ENCODE measurements at regions not wholly inside any gene's neighbourhood (a gene's known extent, or its start where the extent isn't known, plus 50 kb on each side); places are given as distances from the start of the nearest gene placed in this dataset.

DNA sequence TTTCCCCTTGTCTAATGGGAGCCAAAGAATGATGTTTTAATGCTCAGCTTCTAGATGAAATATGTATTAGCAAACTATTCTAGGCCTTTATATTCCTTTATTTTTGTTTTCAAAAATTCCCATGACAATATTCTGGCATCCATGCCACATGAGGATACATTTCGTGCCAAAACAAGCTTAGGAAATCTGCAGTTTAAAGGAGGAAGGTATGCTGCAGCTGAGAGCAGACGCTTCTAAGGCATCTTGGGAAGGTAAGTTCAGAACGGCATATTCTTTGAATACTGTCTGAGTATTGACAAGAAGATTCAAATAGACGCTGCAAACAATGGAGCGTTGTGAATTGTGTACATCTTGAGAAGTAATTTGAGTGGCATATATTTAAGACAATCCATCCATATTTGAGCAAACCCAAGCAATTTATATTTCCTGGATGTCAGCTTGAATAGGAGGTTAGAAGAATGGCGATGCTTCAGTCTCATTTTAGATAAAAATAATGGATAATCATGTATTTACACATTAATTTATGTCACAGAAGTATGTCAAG lies 158.6 kb downstream of the RAP2B start:
- Histone ChIP-seq H3K4me1 (peaks cover 4% of the 10 kb centered on the region), H3K27me3 (no peaks in the 10 kb centered on the region), H3K27ac (no peak overlapping the region), H3K9me3 (no peaks in the 10 kb centered on the region), H3K36me3 (no peaks in the 10 kb centered on the region), H3K4me3 (no peak overlapping the region)
- ATAC-seq (no peak), DNase-seq (no peak)
- intact Hi-C loops (cut with DNase I) = no loop called here
- TF ChIP-seq, protein P1, sequence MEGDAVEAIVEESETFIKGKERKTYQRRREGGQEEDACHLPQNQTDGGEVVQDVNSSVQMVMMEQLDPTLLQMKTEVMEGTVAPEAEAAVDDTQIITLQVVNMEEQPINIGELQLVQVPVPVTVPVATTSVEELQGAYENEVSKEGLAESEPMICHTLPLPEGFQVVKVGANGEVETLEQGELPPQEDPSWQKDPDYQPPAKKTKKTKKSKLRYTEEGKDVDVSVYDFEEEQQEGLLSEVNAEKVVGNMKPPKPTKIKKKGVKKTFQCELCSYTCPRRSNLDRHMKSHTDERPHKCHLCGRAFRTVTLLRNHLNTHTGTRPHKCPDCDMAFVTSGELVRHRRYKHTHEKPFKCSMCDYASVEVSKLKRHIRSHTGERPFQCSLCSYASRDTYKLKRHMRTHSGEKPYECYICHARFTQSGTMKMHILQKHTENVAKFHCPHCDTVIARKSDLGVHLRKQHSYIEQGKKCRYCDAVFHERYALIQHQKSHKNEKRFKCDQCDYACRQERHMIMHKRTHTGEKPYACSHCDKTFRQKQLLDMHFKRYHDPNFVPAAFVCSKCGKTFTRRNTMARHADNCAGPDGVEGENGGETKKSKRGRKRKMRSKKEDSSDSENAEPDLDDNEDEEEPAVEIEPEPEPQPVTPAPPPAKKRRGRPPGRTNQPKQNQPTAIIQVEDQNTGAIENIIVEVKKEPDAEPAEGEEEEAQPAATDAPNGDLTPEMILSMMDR (IDR thresholded peaks at IDR 0.05) = no peak

GRCh38 chr3:153328690-153329089 lies 166.7 kb downstream of the RAP2B start:
- ATAC-seq = no peak
- Histone ChIP-seq H3K9me3 (no peaks in the 10 kb centered on the region), H3K4me3 (no peak overlapping the region), H3K36me3 (no peaks in the 10 kb centered on the region), H3K4me1 (no peaks in the 10 kb centered on the region), H3K27ac (no peak overlapping the region), H3K27me3 (no peaks in the 10 kb centered on the region)
- DNase-seq = no peak
- intact Hi-C loops (cut with DNase I) = no loop called here
- TF ChIP-seq, protein P1 (IDR thresholded peaks at IDR 0.05) = no peak

DNA sequence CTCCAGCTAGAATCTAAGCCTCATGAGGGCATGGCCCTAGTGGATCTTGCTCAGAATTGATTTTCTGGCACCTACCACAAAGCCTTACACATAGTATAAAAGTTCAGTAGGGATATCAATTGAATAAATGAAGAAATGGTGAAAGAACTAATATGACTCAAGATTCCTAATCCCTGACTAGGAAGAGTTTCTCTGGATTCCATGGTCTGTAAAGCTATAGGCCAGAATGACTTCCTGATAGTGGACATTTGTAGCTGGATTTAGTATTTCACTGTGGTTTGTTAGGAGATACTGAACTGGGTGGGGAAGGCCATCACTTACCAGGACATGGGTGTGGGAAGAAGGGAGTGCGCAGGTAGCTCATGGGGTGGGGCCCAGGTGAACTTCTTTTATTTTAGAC lies 168.9 kb downstream of the RAP2B start:
- no peak overlapping the region for H3K27ac ChIP-seq
- no peak overlapping the region for H3K4me3 ChIP-seq
- intact Hi-C loops (cut with DNase I) = no loop called here
- H3K36me3 ChIP-seq = no peaks in the 10 kb centered on the region
- no peaks in the 10 kb centered on the region for H3K4me1 ChIP-seq
- no peaks in the 10 kb centered on the region for H3K9me3 ChIP-seq
- TF ChIP-seq, protein P1 (IDR thresholded peaks at IDR 0.05) = no peak
- no peak for DNase-seq
- H3K27me3 ChIP-seq = no peaks in the 10 kb centered on the region
- ATAC-seq = no peak

DNA sequence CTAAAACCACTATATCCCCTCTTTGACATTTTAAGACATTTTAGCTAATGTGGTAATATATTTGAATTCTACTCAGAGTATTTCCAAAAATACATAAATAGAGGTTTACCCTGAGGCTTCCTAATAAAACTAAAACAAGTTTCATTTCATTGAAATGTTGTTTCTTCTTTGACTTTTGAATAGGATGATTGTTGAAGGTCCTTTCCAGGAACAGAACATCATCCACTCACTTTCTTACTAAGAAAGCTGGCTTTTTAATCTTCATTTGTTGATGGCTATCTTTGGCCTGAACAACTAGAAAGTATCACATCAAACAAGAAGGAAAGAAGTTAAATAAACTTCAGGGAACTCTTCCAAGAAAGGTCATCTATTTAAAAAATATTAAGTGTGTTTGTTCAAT lies 169.7 kb downstream of the RAP2B start:
- no peak overlapping the region for H3K4me3 ChIP-seq
- no peaks in the 10 kb centered on the region for H3K4me1 ChIP-seq
- H3K27me3 ChIP-seq = no peaks in the 10 kb centered on the region
- TF ChIP-seq, protein P1 (IDR thresholded peaks at IDR 0.05) = no peak
- intact Hi-C loops (cut with DNase I) = no loop called here
- DNase-seq (no peak), ATAC-seq (no peak)
- H3K36me3 ChIP-seq = no peaks in the 10 kb centered on the region
- H3K9me3 ChIP-seq = no peaks in the 10 kb centered on the region
- H3K27ac ChIP-seq = no peak overlapping the region

DNA sequence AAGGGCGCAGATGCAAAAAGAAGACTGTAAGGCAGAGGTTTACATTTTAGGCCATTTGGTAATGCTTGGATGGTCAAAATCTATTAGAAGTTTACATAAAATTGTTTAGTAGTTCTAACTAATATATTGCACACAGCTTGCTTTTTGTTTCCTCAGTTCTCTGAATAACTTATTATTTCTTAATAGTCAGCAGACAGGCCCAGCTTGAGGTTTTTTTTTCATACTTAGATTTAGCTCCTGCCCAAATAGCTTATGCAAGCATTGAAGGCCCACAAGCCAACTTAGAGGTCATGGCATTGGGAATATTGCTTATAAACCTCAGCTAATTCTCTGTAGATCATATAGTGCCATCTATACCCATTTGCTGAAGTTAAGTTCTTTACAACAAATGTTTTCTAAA lies 172.5 kb downstream of the RAP2B start:
- Histone ChIP-seq H3K9me3 (no peaks in the 10 kb centered on the region), H3K27me3 (no peaks in the 10 kb centered on the region), H3K4me3 (no peak overlapping the region), H3K27ac (no peak overlapping the region), H3K4me1 (no peaks in the 10 kb centered on the region), H3K36me3 (no peaks in the 10 kb centered on the region)
- TF ChIP-seq, protein P1 (IDR thresholded peaks at IDR 0.05) = no peak
- DNase-seq (no peak), ATAC-seq (peak; percentile 26)
- intact Hi-C loops (cut with DNase I) = no loop called here

GRCh38 chr3:153337369-153337768 lies 175.3 kb downstream of the RAP2B start:
- no peaks in the 10 kb centered on the region for H3K4me1 ChIP-seq
- peaks cover 4% of the 10 kb centered on the region for H3K9me3 ChIP-seq
- intact Hi-C loops (cut with DNase I) = no loop called here
- TF ChIP-seq, protein P1 (IDR thresholded peaks at IDR 0.05) = no peak
- no peak for ATAC-seq
- no peaks in the 10 kb centered on the region for H3K27me3 ChIP-seq
- H3K27ac ChIP-seq = no peak overlapping the region
- no peak for DNase-seq
- H3K36me3 ChIP-seq = no peaks in the 10 kb centered on the region
- no peak overlapping the region for H3K4me3 ChIP-seq
